Hepatocyte (in vitro differentiated cells): ENCODE measurements at regions not wholly inside any gene's neighbourhood (a gene's known extent, or its start where the extent isn't known, plus 50 kb on each side); places are given as distances from the start of the nearest gene placed in this dataset.

Source experiments
- CTCF ChIP-seq: fragments of 200-600 bp; sonication (generic); IDR thresholded peaks from 2 replicates; pipeline ENCODE4 v1.5.1; 2016; ENCODE audit warnings: antibody characterized with exemption, mild to moderate bottlenecking; ENCODE audit not compliant: poor library complexity
- EZH2 ChIP-seq: fragments of 200-600 bp; sonication (generic); IDR thresholded peaks from 2 replicates; pipeline ENCODE4 v1.6.1; 2016; ENCODE audit warnings: antibody characterized with exemption, mild to moderate bottlenecking, borderline replicate concordance

GRCh38 chr7:109986701-109987100 is 1104.2 kb upstream of the LRRN3 start:
- no peak for TF ChIP-seq CTCF
- TF ChIP-seq EZH2 = no peak
